Loucy (cell line): ENCODE measurements at regions not wholly inside any gene's neighbourhood (a gene's known extent, or its start where the extent isn't known, plus 50 kb on each side); places are given as distances from the start of the nearest gene placed in this dataset.

Experiments
- H2AFZ ChIP-seq: fragments of 200-600 bp; sonication (generic); 2 replicates; pipeline ENCODE4 v1.6.0; 2016; ENCODE audit warnings: antibody characterized with exemption, mild to moderate bottlenecking, low read length, moderate library complexity
- H3F3A ChIP-seq: fragments of 200-600 bp; 2 replicates; pipeline ENCODE4 v1.6.0; 2016; ENCODE audit warnings: antibody characterized with exemption, low read depth, mild to moderate bottlenecking
- H3K27me3 ChIP-seq: fragments of 200-600 bp; sonication (generic); 2 replicates; pipeline ENCODE4 v1.6.1; 2014; ENCODE audit warnings: low read length, mild to moderate bottlenecking; ENCODE audit not compliant: insufficient read depth, poor library complexity, severe bottlenecking
- H3K36me3 ChIP-seq: fragments of 200-600 bp; sonication (generic); 2 replicates; pipeline ENCODE4 v1.6.1; 2016; ENCODE audit warnings: low read length; ENCODE audit not compliant: insufficient read depth
- H3K4me1 ChIP-seq: fragments of 200-600 bp; sonication (generic); 2 replicates; pipeline ENCODE4 v1.5.1; 2014; ENCODE audit warnings: low read length, mild to moderate bottlenecking; ENCODE audit not compliant: insufficient read depth, poor library complexity, severe bottlenecking
- H3K4me2 ChIP-seq: fragments of 200-600 bp; sonication (generic); 2 replicates; pipeline ENCODE4 v1.6.0; 2014; ENCODE audit warnings: antibody characterized with exemption, low read length, low read depth, mild to moderate bottlenecking; ENCODE audit not compliant: poor library complexity, severe bottlenecking
- H3K4me3 ChIP-seq: fragments of 200-600 bp; sonication (generic); 2 replicates; pipeline ENCODE4 v1.5.1; 2014; ENCODE audit warnings: low read length, mild to moderate bottlenecking, mixed read lengths; ENCODE audit not compliant: poor library complexity, severe bottlenecking
- H3K79me2 ChIP-seq: fragments of 200-600 bp; sonication (generic); 2 replicates; pipeline ENCODE4 v1.6.1; 2014; ENCODE audit warnings: low read length; ENCODE audit not compliant: insufficient read depth
- H3K9ac ChIP-seq: fragments of 200-600 bp; sonication (generic); 2 replicates; pipeline ENCODE4 v1.6.0; 2014; ENCODE audit warnings: mild to moderate bottlenecking, low read depth, low read length, moderate library complexity; ENCODE audit not compliant: poor library complexity, severe bottlenecking
- H3K9me2 ChIP-seq: fragments of 200-600 bp; sonication (generic); replicated peaks from 2 replicates; pipeline ENCODE4 v1.6.1; 2016; ENCODE audit warnings: low read depth, low read length, mixed read lengths
- H3K9me3 ChIP-seq: fragments of 200-600 bp; sonication (generic); 2 replicates; pipeline ENCODE4 v1.6.1; 2014; ENCODE audit warnings: mild to moderate bottlenecking, antibody characterized with exemption, low read length, low read depth; ENCODE audit not compliant: insufficient read depth
- H4K20me1 ChIP-seq: fragments of 200-600 bp; sonication (generic); 2 replicates; pipeline ENCODE4 v1.6.0; 2014; ENCODE audit warnings: antibody characterized with exemption, low read length, mild to moderate bottlenecking; ENCODE audit not compliant: insufficient read depth, poor library complexity, severe bottlenecking
- EZH2phosphoT487 ChIP-seq: fragments of 200-600 bp; IDR thresholded peaks from 2 replicates; pipeline ENCODE4 v1.6.1; 2018; ENCODE audit warnings: antibody characterized with exemption, mild to moderate bottlenecking, moderate library complexity, borderline replicate concordance
- TF ChIP-seq, protein P1 (sequence below): fragments of 200-600 bp; sonication (generic); conservative IDR thresholded peaks from 2 replicates; pipeline ENCODE4 v1.5.1; 2014; ENCODE audit warnings: mild to moderate bottlenecking, antibody characterized with exemption, low read length

DNA sequence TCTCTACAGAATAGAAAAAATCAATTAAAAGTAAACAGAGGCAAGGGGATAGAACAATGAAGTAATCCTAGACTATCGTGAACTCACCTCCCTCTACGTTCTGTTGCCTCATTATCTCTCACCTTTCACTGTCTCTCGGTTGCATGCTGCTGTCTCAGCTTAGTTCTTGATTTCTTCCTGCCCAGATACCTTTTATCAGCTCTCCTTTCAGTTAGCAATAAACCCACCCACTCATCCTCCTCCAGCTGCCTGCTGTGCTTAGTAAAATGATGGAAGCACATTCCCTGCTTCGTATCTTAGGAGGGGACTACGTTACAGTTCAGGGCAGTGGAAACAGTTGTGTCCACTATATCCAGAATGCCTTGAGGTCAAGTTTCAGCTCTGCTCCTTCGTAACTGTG lies 1709.5 kb upstream of the AGA start:
- Histone ChIP-seq H3K4me1 (no peaks in the 10 kb centered on the region), H3K79me2 (no peaks in the 10 kb centered on the region), H3K9me2 (no peaks in the 10 kb centered on the region), H3K9ac (no peak overlapping the region), H3K27me3 (no peaks in the 10 kb centered on the region), H3K4me2 (no peak overlapping the region), H2AFZ (no peak overlapping the region), H3K36me3 (no peaks in the 10 kb centered on the region), H4K20me1 (no peaks in the 10 kb centered on the region), H3F3A (no peaks in the 10 kb centered on the region), H3K9me3 (no peaks in the 10 kb centered on the region), H3K4me3 (no peak overlapping the region)
- no peak for TF ChIP-seq EZH2phosphoT487
- TF ChIP-seq, protein P1, sequence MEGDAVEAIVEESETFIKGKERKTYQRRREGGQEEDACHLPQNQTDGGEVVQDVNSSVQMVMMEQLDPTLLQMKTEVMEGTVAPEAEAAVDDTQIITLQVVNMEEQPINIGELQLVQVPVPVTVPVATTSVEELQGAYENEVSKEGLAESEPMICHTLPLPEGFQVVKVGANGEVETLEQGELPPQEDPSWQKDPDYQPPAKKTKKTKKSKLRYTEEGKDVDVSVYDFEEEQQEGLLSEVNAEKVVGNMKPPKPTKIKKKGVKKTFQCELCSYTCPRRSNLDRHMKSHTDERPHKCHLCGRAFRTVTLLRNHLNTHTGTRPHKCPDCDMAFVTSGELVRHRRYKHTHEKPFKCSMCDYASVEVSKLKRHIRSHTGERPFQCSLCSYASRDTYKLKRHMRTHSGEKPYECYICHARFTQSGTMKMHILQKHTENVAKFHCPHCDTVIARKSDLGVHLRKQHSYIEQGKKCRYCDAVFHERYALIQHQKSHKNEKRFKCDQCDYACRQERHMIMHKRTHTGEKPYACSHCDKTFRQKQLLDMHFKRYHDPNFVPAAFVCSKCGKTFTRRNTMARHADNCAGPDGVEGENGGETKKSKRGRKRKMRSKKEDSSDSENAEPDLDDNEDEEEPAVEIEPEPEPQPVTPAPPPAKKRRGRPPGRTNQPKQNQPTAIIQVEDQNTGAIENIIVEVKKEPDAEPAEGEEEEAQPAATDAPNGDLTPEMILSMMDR, result no peak

DNA sequence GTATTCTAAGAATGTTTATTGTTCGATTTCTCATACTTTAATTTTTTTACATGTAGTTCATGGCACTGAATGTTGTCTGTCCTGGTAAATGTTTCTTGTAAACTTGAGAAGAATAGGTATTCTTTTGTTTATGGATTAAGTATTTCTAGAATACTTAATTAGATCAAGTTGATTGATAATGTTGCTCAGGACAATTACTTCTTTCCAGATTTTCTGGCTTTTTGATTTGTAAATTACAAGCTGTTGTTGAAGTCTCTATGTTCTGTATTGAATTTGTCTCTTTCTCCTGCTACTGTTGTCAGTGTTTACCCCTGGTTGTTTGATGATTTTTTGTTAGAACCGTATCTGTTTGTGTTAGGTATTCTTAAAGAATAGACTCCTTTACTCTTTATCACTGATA lies 1720.9 kb upstream of the AGA start:
- TF ChIP-seq, protein P1, result no peak
- no peak for TF ChIP-seq EZH2phosphoT487
- no peaks in the 10 kb centered on the region for H3K36me3 ChIP-seq
- H3K9me3 ChIP-seq, result no peaks in the 10 kb centered on the region; the same call in 1 of the 2 replicates
- H3K9ac ChIP-seq, result no peak overlapping the region
- H3F3A ChIP-seq, result no peaks in the 10 kb centered on the region
- no peak overlapping the region for H2AFZ ChIP-seq
- H3K4me1 ChIP-seq, result no peaks in the 10 kb centered on the region
- no peaks in the 10 kb centered on the region for H3K9me2 ChIP-seq
- H3K4me3 ChIP-seq, result no peak overlapping the region
- no peaks in the 10 kb centered on the region for H3K27me3 ChIP-seq
- H3K4me2 ChIP-seq, result no peak overlapping the region
- H4K20me1 ChIP-seq, result no peaks in the 10 kb centered on the region
- H3K79me2 ChIP-seq, result no peaks in the 10 kb centered on the region

DNA sequence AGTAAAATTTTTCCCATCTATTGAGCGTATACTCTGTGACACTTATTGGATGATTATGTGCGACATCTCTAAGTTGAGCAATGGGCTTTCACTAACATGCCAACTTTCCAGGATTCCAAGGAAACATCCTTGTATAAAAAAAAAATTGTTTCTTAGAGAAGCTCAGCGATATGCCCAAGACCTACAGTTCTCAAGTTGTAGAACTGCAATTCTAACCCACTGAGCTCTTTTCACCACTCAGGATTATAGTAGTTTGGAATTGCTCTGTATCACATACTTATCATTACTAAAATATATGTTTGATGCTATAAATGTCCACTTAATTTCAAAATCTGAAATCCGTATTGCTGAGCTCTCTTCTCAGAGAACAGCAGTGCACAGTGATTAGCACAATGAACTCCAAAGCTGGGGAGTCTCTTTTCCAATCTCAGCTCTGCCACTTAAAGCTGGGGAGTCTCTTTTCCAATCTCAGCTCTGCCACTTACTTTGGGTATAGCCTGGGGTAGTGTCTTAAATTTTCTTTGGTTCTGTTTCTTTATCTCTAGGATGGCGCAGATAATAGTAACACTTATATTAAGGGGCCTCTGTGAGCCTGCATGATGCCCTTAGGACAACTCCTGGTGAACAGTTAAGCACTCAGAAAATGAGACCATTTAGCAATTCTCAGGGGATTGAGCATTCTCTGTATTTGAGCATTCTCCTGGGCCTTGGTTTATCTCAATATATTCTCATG lies 1722.2 kb upstream of the AGA start:
- Histone ChIP-seq H3K4me1 (no peaks in the 10 kb centered on the region), H3K27me3 (no peaks in the 10 kb centered on the region), H3K79me2 (no peaks in the 10 kb centered on the region), H3K9ac (no peak overlapping the region), H3K4me2 (no peak overlapping the region), H2AFZ (no peak overlapping the region), H4K20me1 (no peaks in the 10 kb centered on the region), H3F3A (no peaks in the 10 kb centered on the region), H3K9me3 (no peaks in the 10 kb centered on the region; the same call in 1 of the 2 replicates), H3K9me2 (no peaks in the 10 kb centered on the region), H3K4me3 (no peak overlapping the region), H3K36me3 (no peaks in the 10 kb centered on the region)
- TF ChIP-seq EZH2phosphoT487, result no peak
- TF ChIP-seq, protein P1, result no peak
